NOMO-1 (cell line): ENCODE measurements at regions not wholly inside any gene's neighbourhood (a gene's known extent, or its start where the extent isn't known, plus 50 kb on each side); places are given as distances from the start of the nearest gene placed in this dataset.
A peak's percentile ranks its signal among the peaks of the same experiment; 100 is the strongest.
"Not testable (repeated sequence)": the region's sequence is repeated elsewhere in the genome, so short reads cannot be mapped to it uniquely, and the experiment has no call there.

Source experiments
- DNase-seq, 2 experiments: peaks; one replicate each; lab custom pipeline; 2025; ENCODE audit not compliant: unreplicated experiment in 2 of 2; lab: John Stamatoyannopoulos, UW

DNA sequence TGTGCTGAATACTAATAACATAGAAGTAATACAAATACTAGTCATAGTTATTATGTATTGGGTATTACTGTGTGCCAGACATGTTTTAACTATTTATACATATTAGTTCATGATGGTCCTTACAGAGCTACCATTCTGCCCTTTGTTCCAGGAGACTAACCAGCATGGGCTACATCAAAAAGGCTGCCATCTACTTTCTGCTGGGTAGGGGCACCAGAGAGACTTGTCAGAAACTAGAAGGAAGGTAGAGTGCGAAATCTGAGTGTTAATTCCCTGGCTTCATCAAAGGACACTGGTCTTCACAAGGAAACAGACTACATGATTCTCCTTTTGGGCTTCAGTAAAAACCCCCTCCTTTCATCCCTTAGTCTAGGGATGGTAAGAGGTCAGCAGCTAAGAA, 347.8 kb downstream of the GBA3 start:
- no peak for DNase-seq

DNA sequence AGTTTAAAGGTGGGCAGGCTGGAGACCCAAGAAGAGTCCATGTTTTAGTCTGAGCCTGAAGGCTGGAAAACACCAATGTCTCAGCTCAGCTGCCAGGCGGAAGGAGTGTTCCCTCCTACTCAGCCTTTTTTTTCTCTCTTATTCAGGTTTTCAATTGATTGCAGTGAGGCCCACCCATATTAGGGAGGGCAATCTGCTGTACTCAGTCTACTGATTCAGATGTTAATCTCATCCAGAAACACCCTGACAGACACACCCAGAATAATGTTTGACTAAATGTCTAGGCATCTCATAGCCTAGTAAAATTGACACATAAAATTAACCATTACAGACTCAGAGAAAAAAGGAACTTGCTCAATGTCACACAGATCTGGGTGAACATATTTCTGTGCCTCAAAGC, 347.1 kb downstream of the GBA3 start:
- DNase-seq: peak in 1 of 2 experiments; percentile 33

DNA sequence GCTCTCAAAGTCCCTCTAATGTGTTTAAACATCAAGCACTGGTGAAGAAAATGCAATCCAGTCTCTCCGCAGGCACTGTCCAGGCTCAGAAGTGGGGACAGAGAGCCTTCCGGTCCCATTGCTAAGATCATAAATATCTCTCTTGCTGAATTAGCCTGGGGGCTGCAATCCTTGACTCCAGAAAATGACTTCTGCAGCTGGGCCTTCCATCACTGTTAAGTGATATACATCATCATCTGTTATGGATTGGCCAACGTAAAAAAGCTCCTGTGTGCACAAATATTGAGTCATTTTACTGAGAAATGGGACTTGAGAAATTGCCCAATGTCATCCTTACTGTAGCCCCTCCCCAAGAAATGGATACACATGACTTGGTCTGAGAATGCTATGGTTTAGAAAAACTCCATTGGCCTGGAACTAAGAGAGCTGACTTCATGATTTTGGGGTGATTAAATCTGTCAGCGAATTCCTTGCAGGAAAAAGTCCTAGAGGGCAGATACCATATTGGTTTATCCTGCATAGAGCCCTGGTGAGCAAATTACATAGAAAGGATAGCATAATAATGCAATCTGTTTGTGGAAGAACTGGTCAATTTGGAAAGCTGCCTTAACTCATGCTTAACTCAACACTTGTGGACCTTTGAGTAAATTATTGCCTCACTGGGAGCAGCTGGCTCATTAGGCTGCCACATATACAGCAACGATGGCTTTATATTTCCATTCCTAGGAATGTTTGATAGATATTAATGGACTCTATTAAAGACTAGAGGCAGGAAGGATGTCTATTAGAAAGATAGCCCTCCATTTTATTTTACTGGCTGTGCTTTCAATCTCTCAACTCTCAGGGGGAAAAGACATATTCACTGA, 346.1 kb downstream of the GBA3 start:
- DNase-seq: no peak

DNA sequence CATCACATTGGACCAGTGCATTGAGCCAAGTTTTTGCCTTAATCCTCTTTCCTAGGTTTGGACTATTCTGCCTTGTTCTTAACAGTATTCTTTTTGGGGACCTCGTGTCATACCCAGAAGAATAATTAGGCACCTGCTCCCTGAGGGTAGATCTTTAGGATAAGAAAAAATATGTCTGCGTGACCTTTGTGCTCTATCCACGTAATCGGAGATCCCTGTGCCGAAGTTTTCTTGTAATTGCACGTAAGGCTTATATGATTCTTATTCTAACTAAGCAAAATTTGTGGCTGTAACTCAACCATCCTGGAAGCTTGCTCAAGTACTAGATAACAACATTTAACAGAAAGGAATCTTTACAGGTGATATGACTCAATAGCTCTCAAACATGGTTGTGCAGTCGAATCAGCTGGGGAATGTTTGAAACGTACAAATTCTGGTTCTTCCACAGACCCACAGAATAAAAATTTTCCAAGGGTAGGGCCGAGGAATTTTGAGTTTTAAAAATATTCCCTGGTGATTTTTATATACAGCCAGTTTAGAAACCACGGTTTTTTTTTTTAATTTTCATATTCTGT, 344.3 kb downstream of the GBA3 start:
- DNase-seq: no peak

DNA sequence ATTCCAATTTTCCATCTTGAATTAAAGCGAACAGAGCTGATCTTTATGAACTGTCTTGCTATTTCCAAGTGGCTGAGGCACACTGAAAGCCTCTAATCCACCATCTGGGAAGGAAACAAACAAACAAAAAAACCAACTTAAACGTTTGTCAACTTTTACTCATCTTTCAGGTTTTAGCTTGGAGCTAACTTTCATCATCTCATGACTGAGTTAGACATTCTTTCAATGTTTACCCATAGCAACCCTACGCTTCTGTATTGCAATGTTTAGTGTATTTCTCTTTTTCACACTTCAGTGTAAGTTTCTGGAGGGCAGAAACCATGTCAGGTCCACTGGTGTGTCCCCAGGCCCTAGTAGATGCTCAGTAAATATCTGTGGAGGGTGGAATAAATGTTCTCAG, 343.8 kb downstream of the GBA3 start:
- DNase-seq: no peak

DNA sequence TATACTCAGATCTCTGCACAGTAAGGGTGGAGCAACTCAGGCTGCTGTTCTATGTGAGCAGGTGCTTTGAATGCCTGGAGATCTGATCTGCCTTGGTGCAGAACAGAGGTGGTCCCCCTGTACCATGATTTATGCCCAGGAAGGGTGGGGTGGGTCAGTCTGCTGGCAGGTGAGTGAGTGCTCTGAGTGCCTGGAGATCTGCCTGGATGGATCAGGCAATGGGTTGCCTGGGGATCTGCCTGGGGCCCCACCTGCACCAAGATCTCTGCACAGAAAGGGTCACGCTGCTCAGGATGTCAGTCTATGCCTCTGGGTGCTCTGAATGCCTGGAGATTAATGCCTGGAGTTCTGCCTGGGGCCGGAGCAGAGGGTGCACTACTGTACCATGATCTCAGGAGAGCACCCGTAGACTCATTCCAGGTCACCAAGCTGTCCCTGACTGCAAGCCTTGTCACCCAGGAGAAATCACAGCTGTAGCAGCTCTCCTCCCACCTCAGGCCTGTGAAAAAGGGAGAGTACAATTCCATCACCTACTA, 342.9 kb downstream of the GBA3 start:
- DNase-seq: no peak

DNA sequence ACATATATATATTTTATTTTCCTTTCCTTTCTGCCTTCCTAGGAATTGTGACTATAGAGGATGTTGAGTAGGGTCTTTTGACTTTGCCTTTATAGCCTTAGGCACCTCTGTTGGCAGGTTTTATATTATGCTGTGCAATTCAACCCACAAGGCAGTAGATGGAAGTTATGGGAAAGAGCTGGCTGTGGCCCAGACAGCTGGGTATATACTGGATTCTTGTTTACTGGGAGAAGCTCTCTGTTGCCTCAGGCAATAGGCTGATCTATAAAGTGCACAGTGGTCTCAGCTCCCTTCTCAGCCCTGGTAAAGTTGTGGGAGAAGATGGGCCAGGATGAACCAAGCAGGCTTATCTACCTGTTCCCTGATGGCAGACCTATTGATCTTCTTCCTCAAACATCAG, 342.0 kb downstream of the GBA3 start:
- no peak for DNase-seq

DNA sequence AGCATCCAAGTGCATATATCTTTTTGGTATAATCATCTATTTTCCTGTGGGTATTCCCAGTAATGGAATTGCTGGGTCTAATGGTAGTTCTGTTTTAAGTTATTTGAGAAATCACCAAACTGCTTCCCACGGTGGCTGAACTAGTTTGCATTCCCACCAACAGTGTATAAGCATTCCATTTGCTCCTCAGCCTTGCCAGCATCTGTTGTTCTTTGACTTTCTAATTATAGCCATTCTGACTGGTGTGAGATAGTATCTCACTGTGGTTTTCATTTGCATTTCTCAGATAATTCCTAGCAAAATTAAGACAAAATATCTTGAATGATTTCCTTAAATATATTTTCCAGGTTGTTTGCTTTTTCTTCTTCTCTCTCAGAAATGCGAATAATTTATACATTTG, 341.1 kb downstream of the GBA3 start:
- DNase-seq: no peak

DNA sequence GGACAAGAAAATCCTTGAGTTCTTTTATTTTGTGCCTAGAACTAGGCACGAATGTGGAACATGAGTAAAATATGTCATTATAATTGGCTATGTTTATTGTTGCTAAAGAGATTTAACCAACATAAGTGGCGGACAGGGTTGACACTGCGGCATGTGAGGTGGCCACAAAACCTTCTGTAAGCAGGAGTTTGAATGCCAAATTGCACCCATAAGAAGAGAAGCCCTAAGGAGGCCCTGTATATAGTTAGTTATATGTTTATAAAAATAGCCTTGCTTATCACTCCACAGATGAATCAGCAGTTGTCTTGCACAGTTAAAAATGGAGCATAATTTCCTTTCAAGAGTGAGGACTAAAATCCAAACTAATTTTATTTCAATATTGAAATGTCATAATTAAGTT, 336.1 kb downstream of the GBA3 start:
- DNase-seq: no peak

DNA sequence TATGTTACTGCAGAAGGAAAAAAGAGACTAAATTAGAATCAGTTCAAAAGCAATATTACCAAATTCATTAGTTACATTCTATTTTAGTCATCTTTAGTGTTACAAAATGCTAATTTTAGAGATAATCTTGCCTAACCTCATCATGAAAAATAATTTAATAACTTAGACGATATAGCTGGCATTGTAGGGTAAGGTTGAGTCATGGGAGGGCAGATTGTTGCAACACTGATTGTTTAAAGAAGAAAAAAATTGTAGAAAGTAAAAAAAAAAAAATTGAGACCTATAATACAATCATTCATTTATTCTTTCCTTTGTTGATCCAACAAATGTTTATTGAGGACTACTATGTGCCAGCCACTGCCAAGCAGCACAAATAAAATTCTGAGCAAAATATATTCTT, 330.9 kb downstream of the GBA3 start:
- no peak for DNase-seq

DNA sequence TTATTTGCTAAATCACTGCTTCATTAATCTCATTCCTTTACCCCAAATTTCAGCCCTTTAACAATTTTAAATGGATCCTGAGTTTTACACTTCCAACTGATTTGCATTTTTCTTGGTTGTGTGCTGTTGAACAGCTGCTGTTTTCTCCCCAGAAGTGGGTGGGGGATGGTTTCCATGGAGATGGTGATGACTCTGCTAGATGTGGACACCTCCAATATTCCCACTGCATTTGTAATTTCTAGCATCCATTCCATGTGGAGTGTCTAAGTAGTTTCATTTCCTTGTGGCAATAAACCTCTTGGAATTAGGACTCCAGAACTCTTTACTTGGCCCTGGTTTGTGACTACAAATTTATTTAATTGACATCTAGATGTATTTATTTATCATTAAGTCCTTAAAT, 330.4 kb downstream of the GBA3 start:
- DNase-seq: no peak

DNA sequence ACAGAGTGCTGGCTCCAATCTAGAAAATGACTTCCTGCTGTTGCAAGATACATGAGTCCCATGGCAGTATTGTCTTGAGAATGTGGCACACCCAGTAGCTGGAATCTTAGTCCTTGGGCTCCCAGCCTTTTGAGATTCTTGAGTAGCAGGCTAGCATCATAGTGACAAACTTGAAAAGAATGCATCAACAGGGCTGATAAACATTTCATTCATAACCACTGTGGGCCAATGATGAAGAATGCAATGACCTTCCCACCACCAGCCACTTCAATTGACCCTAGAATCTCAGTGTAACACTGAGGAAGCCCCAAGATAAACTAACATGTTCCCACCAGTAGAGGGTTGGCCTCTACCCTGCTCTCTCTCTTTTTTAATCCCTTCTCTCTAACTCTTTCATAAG, 329.3 kb downstream of the GBA3 start:
- peak in 1 of 2 experiments; percentile 32 for DNase-seq

DNA sequence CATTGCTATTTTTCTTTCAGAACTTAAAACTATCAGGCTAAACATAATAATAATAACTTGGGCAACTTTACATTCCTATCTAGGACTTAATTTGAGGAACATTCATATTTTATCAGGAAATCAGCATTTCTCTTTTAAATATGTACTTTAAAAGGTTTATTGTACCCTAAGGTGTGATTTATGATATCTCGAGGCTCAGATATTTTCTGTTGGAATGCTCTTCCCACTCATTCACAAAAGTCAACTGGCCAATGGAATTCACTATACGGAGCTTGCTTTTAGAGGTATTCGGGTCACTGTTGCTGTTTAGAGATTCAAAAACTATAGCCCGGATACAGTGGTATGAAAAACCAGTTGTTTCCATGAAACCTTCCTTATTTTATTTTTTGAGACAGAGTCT, 328.3 kb downstream of the GBA3 start:
- no peak for DNase-seq

DNA sequence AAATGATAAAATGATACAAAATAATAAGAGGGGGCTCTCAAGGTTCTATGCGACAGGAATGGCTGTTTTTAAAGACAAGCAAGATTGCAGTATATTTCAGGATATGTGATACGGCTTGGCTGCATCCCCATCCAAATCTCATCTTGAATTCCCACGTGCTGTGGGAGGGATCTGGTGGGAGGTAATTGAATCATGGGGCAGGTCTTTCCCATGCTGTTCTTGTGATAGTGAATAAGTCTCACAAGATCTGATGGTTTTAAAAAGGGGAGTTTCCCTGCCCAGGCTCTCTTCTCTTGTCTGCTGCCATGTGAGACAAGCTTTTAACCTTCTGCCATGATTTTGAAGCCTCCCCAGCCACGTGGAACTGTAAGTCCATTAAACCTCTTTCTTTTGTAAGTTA, 327.7 kb downstream of the GBA3 start:
- not testable (repeated sequence) for DNase-seq

DNA sequence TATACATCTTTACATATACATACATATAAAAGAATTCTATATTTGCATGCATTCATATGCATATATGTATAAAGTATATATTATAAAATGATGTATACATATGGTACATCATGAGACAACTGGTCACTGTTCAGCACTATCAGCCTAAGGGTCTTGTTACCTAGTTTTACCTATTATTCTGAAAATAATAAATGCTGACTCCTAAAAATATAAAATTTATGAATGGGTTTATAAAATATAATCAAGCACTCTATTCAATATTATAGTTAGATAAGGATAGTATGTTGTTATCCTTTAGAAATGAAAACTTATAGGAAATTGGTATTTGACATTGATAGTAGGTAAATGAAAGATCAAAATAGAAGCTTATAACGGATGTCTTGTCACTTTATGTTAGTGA, 324.2 kb downstream of the GBA3 start:
- no peak for DNase-seq

DNA sequence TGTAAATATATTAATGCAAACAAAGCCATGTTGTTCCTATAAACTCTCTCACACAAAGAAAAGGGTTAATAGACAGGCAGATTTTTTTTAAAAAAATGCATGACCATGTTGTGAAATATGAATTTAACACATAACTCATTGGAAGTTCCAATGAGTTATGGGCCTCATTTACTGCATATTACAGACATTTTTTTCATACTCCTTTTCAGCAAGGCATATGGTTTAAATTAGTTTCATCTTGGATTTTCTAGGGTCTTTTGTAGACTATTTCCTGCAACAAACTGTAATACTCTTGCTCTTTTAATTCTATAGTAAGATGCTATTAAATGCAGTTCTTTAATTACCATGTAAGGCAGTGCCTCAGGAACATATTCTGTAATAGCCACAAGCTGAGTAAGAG, 323.1 kb downstream of the GBA3 start:
- no peak for DNase-seq

DNA sequence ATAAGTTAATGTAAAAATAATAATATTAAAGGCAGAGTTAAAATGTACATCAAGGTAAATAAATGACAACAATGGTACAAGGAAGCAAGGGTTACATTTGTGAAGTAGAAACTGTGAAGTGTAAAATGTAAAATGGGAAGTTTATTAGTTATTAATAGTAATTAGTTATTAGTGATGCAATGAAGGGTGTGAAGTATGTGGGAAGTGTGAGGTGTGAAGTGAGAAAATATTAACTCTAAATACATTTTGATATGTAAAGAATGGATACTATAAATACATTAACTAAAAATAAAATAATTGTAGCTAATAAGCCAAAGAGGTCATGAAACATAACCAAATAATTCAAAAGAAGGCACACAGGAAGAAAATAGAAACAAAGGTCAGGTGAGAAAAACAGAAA, 316.4 kb downstream of the GBA3 start:
- no peak for DNase-seq

DNA sequence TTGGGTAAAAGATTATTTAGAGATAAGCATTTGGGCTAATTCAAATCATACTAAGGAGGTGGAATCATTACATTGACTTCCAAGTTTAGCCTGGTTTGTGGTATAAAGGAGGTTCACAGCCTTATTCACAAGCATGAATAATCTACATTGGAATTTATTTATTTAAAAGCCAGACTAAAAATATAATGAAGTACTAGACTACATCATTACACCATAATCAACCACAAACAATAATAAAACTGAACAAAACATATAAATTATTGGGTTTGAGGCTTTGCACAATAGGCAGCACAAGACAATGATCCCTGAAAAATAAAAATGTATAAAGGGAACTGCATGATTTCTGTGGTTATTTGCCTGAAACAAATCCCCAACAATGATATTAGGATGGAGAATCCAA, 314.0 kb downstream of the GBA3 start:
- no peak for DNase-seq

DNA sequence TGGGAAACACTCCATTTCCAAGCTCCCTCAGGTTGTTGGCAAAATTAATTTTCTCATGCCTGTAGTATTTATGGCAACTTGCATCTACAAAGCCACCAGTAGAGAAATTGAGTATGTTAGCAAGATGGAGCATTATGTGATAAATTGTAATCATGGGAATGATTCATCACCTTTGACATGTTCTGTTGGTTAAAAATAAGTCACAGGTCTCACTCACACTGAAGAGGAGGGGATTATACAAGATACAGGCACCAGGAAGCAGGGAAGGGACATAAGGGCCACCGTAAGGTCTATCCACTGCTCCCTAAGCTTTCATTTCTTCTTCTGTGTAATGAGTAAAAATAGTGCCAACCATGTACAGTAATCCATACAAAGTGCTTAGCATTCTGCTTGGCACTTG, 313.0 kb downstream of the GBA3 start:
- DNase-seq: no peak

DNA sequence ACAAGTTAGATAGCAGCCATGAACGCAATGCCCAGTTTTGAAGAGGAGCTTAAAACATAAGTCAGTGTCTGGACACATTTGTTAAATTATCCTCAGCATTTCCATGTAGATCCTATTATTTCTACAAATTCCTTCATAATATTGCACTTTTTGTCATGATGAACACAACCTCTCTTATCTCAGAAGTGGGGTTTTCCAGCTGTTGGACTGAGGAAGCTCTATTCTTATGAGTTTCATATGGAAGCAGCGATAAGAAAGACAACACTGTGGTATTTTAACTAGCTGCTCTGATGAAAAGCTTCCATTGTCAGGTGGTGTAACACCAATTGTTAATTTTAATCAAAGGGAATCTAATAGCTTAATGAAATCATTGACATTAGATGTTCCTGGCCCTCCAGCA, 308.7 kb downstream of the GBA3 start:
- DNase-seq: no peak

DNA sequence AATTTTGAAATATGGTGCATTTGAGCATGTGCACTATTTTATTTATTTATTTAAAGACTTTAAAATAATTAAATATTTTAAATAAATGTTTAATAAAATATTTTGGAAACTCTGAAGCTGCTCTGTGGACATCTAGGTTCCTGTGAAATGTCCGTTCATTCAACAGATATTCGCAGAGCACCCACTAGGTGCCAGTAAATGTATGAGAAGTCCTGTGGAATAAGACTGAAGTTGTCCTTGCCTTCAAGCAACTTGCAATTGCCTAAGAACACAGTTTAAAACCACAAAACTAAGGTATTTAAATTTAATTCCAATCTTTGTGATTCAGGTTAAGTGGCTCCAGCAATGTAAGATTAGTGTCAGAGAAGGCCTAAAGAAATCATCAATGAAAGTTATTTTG, 306.7 kb downstream of the GBA3 start:
- DNase-seq: no peak
